Osteocyte (in vitro differentiated cells): ENCODE measurements at regions not wholly inside any gene's neighbourhood (a gene's known extent, or its start where the extent isn't known, plus 50 kb on each side); places are given as distances from the start of the nearest gene placed in this dataset.

Source experiments
- DNase-seq: peaks from one replicate; pipeline ENCODE4 v3.0.0; 2021; ENCODE audit warnings: mixed read lengths; ENCODE audit not compliant: unreplicated experiment; ENCODE audit errors: extremely low spot score
- H3K27ac Mint-ChIP-seq: one replicate; pipeline ENCODE4 v1.8.0; 2021; ENCODE audit warnings: mild to moderate bottlenecking, mixed read lengths; ENCODE audit not compliant: unreplicated experiment
- H3K27me3 Mint-ChIP-seq: one replicate; pipeline ENCODE4 v1.8.0; 2021; ENCODE audit warnings: mixed read lengths; ENCODE audit not compliant: unreplicated experiment
- H3K36me3 Mint-ChIP-seq: one replicate; pipeline ENCODE4 v1.8.0; 2021; ENCODE audit warnings: mixed read lengths; ENCODE audit not compliant: unreplicated experiment
- H3K4me1 Mint-ChIP-seq: one replicate; pipeline ENCODE4 v1.8.0; 2021; ENCODE audit warnings: mixed read lengths; ENCODE audit not compliant: unreplicated experiment
- H3K4me3 Mint-ChIP-seq: one replicate; pipeline ENCODE4 v1.8.0; 2021; ENCODE audit warnings: mild to moderate bottlenecking, moderate library complexity, mixed read lengths; ENCODE audit not compliant: unreplicated experiment
- H3K9me3 Mint-ChIP-seq: one replicate; pipeline ENCODE4 v1.8.0; 2021; ENCODE audit warnings: mixed read lengths; ENCODE audit not compliant: unreplicated experiment
- CTCF ChIP-seq: fragments of 200-600 bp; sonication (generic); IDR thresholded peaks from 2 replicates; pipeline ENCODE4 v1.5.0; 2021; ENCODE audit warnings: antibody characterized with exemption, mild to moderate bottlenecking, moderate library complexity

GRCh38 chr12:75840994-75841355, 190.6 kb downstream of the PHLDA1 start:
- Mint-ChIP-seq H3K4me3 (no peak overlapping the region), H3K27me3 (peaks cover 7% of the 10 kb centered on the region)

GRCh38 chr12:75838309-75838708, 193.3 kb downstream of the PHLDA1 start:
- DNase-seq, result no peak
- Mint-ChIP-seq H3K4me1 (peaks cover 25% of the 10 kb centered on the region), H3K27ac (no peak overlapping the region), H3K4me3 (no peak overlapping the region), H3K9me3 (peaks cover 5% of the 10 kb centered on the region), H3K36me3 (no peaks in the 10 kb centered on the region), H3K27me3 (peaks cover 7% of the 10 kb centered on the region)
- TF ChIP-seq CTCF, result no peak

More at GRCh38 chr12:75840994-75841355, 190.6 kb downstream of the PHLDA1 start:
- TF ChIP-seq CTCF, result no peak
- DNase-seq, result no peak
- H3K36me3 Mint-ChIP-seq, result no peaks in the 10 kb centered on the region
- H3K4me1 Mint-ChIP-seq, result peaks cover 19% of the 10 kb centered on the region
- H3K27ac Mint-ChIP-seq, result no peak overlapping the region
- peaks cover 5% of the 10 kb centered on the region for H3K9me3 Mint-ChIP-seq

- no peak for TF ChIP-seq CTCF
- no peak for DNase-seq
- H3K4me1 Mint-ChIP-seq, result peaks cover 25% of the 10 kb centered on the region
- H3K27me3 Mint-ChIP-seq, result peaks cover 7% of the 10 kb centered on the region
- H3K27ac Mint-ChIP-seq, result no peak overlapping the region
- H3K36me3 Mint-ChIP-seq, result no peaks in the 10 kb centered on the region
- H3K4me3 Mint-ChIP-seq, result no peak overlapping the region
- H3K9me3 Mint-ChIP-seq, result peaks cover 5% of the 10 kb centered on the region
These were observed 193.9 kb downstream of the PHLDA1 start for GRCh38 chr12:75837700-75838099.

GRCh38 chr12:75836533-75836932, 195.0 kb downstream of the PHLDA1 start:
- no peak for DNase-seq
- peak overlapping the region; percentile 88 for H3K27ac Mint-ChIP-seq
- peaks cover 4% of the 10 kb centered on the region for H3K27me3 Mint-ChIP-seq
- peaks cover 27% of the 10 kb centered on the region for H3K4me1 Mint-ChIP-seq
- no peak for TF ChIP-seq CTCF
- no peaks in the 10 kb centered on the region for H3K36me3 Mint-ChIP-seq
- peaks cover 5% of the 10 kb centered on the region for H3K9me3 Mint-ChIP-seq
- H3K4me3 Mint-ChIP-seq, result no peak overlapping the region

- DNase-seq, result no peak
- H3K9me3 Mint-ChIP-seq, result peaks cover 10% of the 10 kb centered on the region
- no peak overlapping the region for H3K27ac Mint-ChIP-seq
- peaks cover 31% of the 10 kb centered on the region for H3K4me1 Mint-ChIP-seq
- H3K4me3 Mint-ChIP-seq, result no peak overlapping the region
- no peak for TF ChIP-seq CTCF
- H3K36me3 Mint-ChIP-seq, result peaks cover 3% of the 10 kb centered on the region
- no peaks in the 10 kb centered on the region for H3K27me3 Mint-ChIP-seq
These were observed 197.0 kb downstream of the PHLDA1 start for GRCh38 chr12:75834591-75834990.
